ENCODE measurements at regions not wholly inside any gene's neighbourhood (a gene's known extent, or its start where the extent isn't known, plus 50 kb on each side); places are given as distances from the start of the nearest gene placed in this dataset.

GRCh38 chr7:28323833-28324232, 88.5 kb upstream of the CREB5 start:
- Histone ChIP-seq H2BK120ac (replicated peaks; ENCODE audit: low read depth, low read length) (no peak overlapping the region), H2AK5ac (ENCODE audit: low read depth, low read length) (no peak overlapping the region), H3K56ac (replicated peaks; ENCODE audit: insufficient read length, low read depth, low read length) (no peak overlapping the region), H2BK20ac (ENCODE audit: low read length) (no peak overlapping the region), H2AFZ (ENCODE audit: low read length) (no peak overlapping the region), H3K27ac (ENCODE audit: low read depth, low read length) (no peak overlapping the region), H2BK5ac (ENCODE audit: low read depth, low read length) (no peak overlapping the region), H3K4ac (replicated peaks; ENCODE audit: insufficient read length, low read depth, low read length) (no peak overlapping the region), H3K79me1 (ENCODE audit: low read depth, low read length) (no peaks in the 10 kb centered on the region), H3K27me3 (replicated peaks in 1 of 4; ENCODE audit: control insufficient read depth in 3 of 4, extremely low read depth in 1 of 4, insufficient read depth in 3 of 4, low read length in 3 of 4) (no peaks in the 10 kb centered on the region), H3K14ac (ENCODE audit: insufficient read length) (no peak overlapping the region), H2BK15ac (ENCODE audit: low read length) (no peak overlapping the region), H3K9me3 (ENCODE audit: insufficient read depth in 2 of 2, low read depth in 1 of 2, low read length in 1 of 2) (no peaks in the 10 kb centered on the region), H3K36me3 (ENCODE audit: control insufficient read depth in 2 of 4, insufficient read depth in 4 of 4, low read length in 3 of 4) (no peaks in the 10 kb centered on the region), H3K4me1 (replicated peaks in 1 of 4; ENCODE audit: control insufficient read depth in 3 of 4, insufficient read depth in 4 of 4, low read length in 3 of 4) (no peaks in the 10 kb centered on the region), H4K91ac (replicated peaks; ENCODE audit: insufficient read length, low read length) (no peak overlapping the region), H3K4me3 (ENCODE audit: extremely low read depth in 1 of 4, insufficient read depth in 2 of 4, low read depth in 3 of 4, low read length in 4 of 4) (no peak overlapping the region), H3K79me2 (ENCODE audit: control insufficient read depth in 1 of 2, insufficient read depth in 2 of 2, low read length in 2 of 2) (no peaks in the 10 kb centered on the region), H3K23me2 (ENCODE audit: low read depth, low read length) (no peaks in the 10 kb centered on the region), H3K18ac (ENCODE audit: extremely low read depth, low read length) (no peak overlapping the region), H3K23ac (ENCODE audit: insufficient read length) (no peak overlapping the region), H4K20me1 (replicated peaks in 1 of 2; ENCODE audit: control insufficient read depth in 1 of 2, insufficient read depth in 2 of 2, low read length in 2 of 2) (no peaks in the 10 kb centered on the region), H4K8ac (ENCODE audit: extremely low read depth, insufficient read depth, low read length) (no peak overlapping the region), H4K5ac (ENCODE audit: insufficient read length, low read depth, low read length) (no peak overlapping the region), H2BK12ac (ENCODE audit: low read depth, low read length) (no peak overlapping the region), H3K4me2 (ENCODE audit: insufficient read depth in 1 of 2, low read depth in 2 of 2, low read length in 2 of 2) (no peak overlapping the region), H3K9ac (replicated peaks in 1 of 4; ENCODE audit: extremely low read depth in 1 of 4, low read depth in 3 of 4, low read length in 3 of 4) (no peak overlapping the region)
- ChIA-PET POLR2A (ENCODE audit: partially characterized antibody) (no interaction called here), CTCF (ENCODE audit: partially characterized antibody) (interaction anchor here (0.6 to 1.2 kb wide), 7 partner anchors 18 to 99 kb away, joined by 3 to 6 read pairs (median 3); no protein-coding TSS in a partner anchor)
- FAIRE-seq (no peak), DNase-seq (ENCODE audit: low read depth in 1 of 2, low spot score in 2 of 2) (no peak)
- WGBS, 2 experiments (ENCODE audit: extremely low coverage in 1 of 2, insufficient coverage in 1 of 2, insufficient read length in 1 of 2, insufficient replicate concordance in 2 of 2, low coverage in 1 of 2, low lambda C conversion rate in 2 of 2, missing lambda C conversion rate in 1 of 2), result 93% methylated on average over 7 of the region's 7 CpGs; no CpG with 5 or more reads in 1 of the 2 experiments
- TF ChIP-seq CHD1 (IDR thresholded peaks at IDR 0.05; ENCODE audit: low read depth, low read length), result no peak
- no peak for TF ChIP-seq PHF8 (conservative IDR thresholded peaks at IDR 0.05; ENCODE audit: low read depth, low read length)
- TF ChIP-seq POLR2AphosphoS5 (IDR thresholded peaks at IDR 0.05; ENCODE audit: low read depth, low read length), result no peak
- TF ChIP-seq SIX5 (IDR thresholded peaks at IDR 0.05; ENCODE audit: low read depth, low read length), result no peak
- no peak for TF ChIP-seq SP4 (IDR thresholded peaks at IDR 0.05; ENCODE audit: low read length)
- no peak for TF ChIP-seq TCF12 (IDR thresholded peaks at IDR 0.05; ENCODE audit: low read depth, low read length)
- no peak for TF ChIP-seq TBP (IDR thresholded peaks at IDR 0.05; ENCODE audit: low read depth, low read length)
- TF ChIP-seq ZNF274 (IDR thresholded peaks at IDR 0.05; ENCODE audit: borderline replicate concordance, extremely low read depth, low read length), result no peak
- TF ChIP-seq RXRA (IDR thresholded peaks at IDR 0.05; ENCODE audit: insufficient read depth, low read depth, low read length), result no peak
- TF ChIP-seq RAD21 (IDR thresholded peaks at IDR 0.05 in 1 of 2, conservative IDR thresholded peaks at IDR 0.05 in 1 of 2; ENCODE audit: low read depth in 2 of 2, low read length in 2 of 2), result no peak
- TF ChIP-seq RNF2 (IDR thresholded peaks at IDR 0.05; ENCODE audit: borderline replicate concordance, low read depth, low read length, missing control alignments, poor library complexity, severe bottlenecking), result no peak
- TF ChIP-seq, protein P1, sequence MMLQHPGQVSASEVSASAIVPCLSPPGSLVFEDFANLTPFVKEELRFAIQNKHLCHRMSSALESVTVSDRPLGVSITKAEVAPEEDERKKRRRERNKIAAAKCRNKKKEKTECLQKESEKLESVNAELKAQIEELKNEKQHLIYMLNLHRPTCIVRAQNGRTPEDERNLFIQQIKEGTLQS (IDR thresholded peaks at IDR 0.05; ENCODE audit: insufficient read depth, low read depth, low read length), result no peak
- TF ChIP-seq NANOG (IDR thresholded peaks at IDR 0.05; ENCODE audit: insufficient read depth, low read depth, low read length, poor library complexity, severe bottlenecking), result no peak
- no peak for TF ChIP-seq TAF1 (IDR thresholded peaks at IDR 0.05; ENCODE audit: low read depth, low read length)
- no peak for TF ChIP-seq CHD2 (IDR thresholded peaks at IDR 0.05; ENCODE audit: low read length)

Data from H1 (cell line).